MM.1S (cell line): ENCODE measurements at regions not wholly inside any gene's neighbourhood (a gene's known extent, or its start where the extent isn't known, plus 50 kb on each side); places are given as distances from the start of the nearest gene placed in this dataset.

Experiments
- DNase-seq: peaks from one replicate; pipeline ENCODE4 v3.0.0-alpha.2; 2015
- H2AFZ ChIP-seq: fragments of 300-600 bp; sonication (generic); 2 replicates; pipeline ENCODE4 v1.6.0; 2016; ENCODE audit warnings: antibody characterized with exemption, low read length
- H3F3A ChIP-seq: fragments of 300-600 bp; sonication (generic); 2 replicates; pipeline ENCODE4 v1.6.1; 2016; ENCODE audit warnings: mild to moderate bottlenecking, antibody characterized with exemption, low read length, moderate library complexity, mixed read lengths; ENCODE audit not compliant: insufficient read depth
- H3K27ac ChIP-seq: fragments of 300-600 bp; sonication (generic); 2 replicates; pipeline ENCODE4 v1.5.1; 2016; ENCODE audit warnings: mild to moderate bottlenecking, low read length
- H3K27me3 ChIP-seq: fragments of 300-600 bp; sonication (generic); replicated peaks from 2 replicates; pipeline ENCODE4 v1.6.0; 2016; ENCODE audit warnings: low read length; ENCODE audit not compliant: insufficient read depth
- H3K36me3 ChIP-seq: fragments of 300-600 bp; sonication (generic); replicated peaks from 2 replicates; pipeline ENCODE4 v1.6.1; 2016; ENCODE audit warnings: mild to moderate bottlenecking, low read length, mixed read lengths; ENCODE audit not compliant: insufficient read depth
- H3K4me1 ChIP-seq: fragments of 300-600 bp; sonication (generic); 2 replicates; pipeline ENCODE4 v1.6.1; 2016; ENCODE audit warnings: low read length, mixed read lengths
- H3K4me2 ChIP-seq: fragments of 300-600 bp; sonication (generic); 2 replicates; pipeline ENCODE4 v1.6.0; 2016; ENCODE audit warnings: low read depth, low read length
- H3K4me3 ChIP-seq: fragments of 300-600 bp; sonication (generic); 2 replicates; pipeline ENCODE4 v1.5.1; 2016; ENCODE audit warnings: low read length, mixed read lengths
- H3K79me2 ChIP-seq: fragments of 300-600 bp; sonication (generic); 2 replicates; pipeline ENCODE4 v1.6.1; 2016; ENCODE audit warnings: mixed run types, low read length, mixed read lengths
- H3K9ac ChIP-seq: fragments of 300-600 bp; sonication (generic); 2 replicates; pipeline ENCODE4 v1.6.1; 2016; ENCODE audit warnings: low read length, mixed read lengths
- H3K9me2 ChIP-seq: fragments of 300-600 bp; sonication (generic); replicated peaks from 2 replicates; pipeline ENCODE4 v1.6.1; 2016; ENCODE audit warnings: mild to moderate bottlenecking, low read length, mixed read lengths; ENCODE audit not compliant: insufficient read depth
- H3K9me3 ChIP-seq: fragments of 300-600 bp; sonication (generic); replicated peaks from 2 replicates; pipeline ENCODE4 v1.6.1; 2016; ENCODE audit warnings: mild to moderate bottlenecking, low read length, mixed read lengths; ENCODE audit not compliant: insufficient read depth
- H4K20me1 ChIP-seq: fragments of 300-600 bp; sonication (generic); 2 replicates; pipeline ENCODE4 v1.6.1; 2016; ENCODE audit warnings: mild to moderate bottlenecking, low read length, moderate library complexity, mixed read lengths; ENCODE audit not compliant: insufficient read depth
- CTCF ChIP-seq: fragments of 300-600 bp; sonication (generic); IDR thresholded peaks from 2 replicates; pipeline ENCODE4 v1.5.1; 2016; ENCODE audit warnings: antibody characterized with exemption, low read length, mixed read lengths
- EZH2 ChIP-seq: fragments of 300-600 bp; sonication (generic); optimal IDR thresholded peaks from 2 replicates; pipeline ENCODE3; 2017; ENCODE audit warnings: low read depth, mild to moderate bottlenecking, antibody characterized with exemption, low read length, mixed read lengths
- EZH2phosphoT487 ChIP-seq: fragments of 300-600 bp; sonication (generic); IDR thresholded peaks from 2 replicates; pipeline ENCODE4 v1.6.1; 2018; ENCODE audit warnings: antibody characterized with exemption, low read length

- Histone ChIP-seq H3F3A (no peaks in the 10 kb centered on the region), H3K9me2 (no peaks in the 10 kb centered on the region), H3K79me2 (no peaks in the 10 kb centered on the region), H3K4me1 (no peaks in the 10 kb centered on the region), H3K9me3 (no peaks in the 10 kb centered on the region), H3K4me3 (no peak overlapping the region), H3K27me3 (peaks cover 100% of the 10 kb centered on the region), H3K4me2 (no peak overlapping the region), H4K20me1 (no peaks in the 10 kb centered on the region), H3K36me3 (no peaks in the 10 kb centered on the region), H3K9ac (no peak overlapping the region), H3K27ac (no peak overlapping the region), H2AFZ (no peak overlapping the region)
- no peak for DNase-seq
- TF ChIP-seq EZH2 (no peak), CTCF (no peak), EZH2phosphoT487 (no peak)
Measured at GRCh38 chr17:79545251-79546005, 65.4 kb downstream of the RBFOX3 start.

DNA sequence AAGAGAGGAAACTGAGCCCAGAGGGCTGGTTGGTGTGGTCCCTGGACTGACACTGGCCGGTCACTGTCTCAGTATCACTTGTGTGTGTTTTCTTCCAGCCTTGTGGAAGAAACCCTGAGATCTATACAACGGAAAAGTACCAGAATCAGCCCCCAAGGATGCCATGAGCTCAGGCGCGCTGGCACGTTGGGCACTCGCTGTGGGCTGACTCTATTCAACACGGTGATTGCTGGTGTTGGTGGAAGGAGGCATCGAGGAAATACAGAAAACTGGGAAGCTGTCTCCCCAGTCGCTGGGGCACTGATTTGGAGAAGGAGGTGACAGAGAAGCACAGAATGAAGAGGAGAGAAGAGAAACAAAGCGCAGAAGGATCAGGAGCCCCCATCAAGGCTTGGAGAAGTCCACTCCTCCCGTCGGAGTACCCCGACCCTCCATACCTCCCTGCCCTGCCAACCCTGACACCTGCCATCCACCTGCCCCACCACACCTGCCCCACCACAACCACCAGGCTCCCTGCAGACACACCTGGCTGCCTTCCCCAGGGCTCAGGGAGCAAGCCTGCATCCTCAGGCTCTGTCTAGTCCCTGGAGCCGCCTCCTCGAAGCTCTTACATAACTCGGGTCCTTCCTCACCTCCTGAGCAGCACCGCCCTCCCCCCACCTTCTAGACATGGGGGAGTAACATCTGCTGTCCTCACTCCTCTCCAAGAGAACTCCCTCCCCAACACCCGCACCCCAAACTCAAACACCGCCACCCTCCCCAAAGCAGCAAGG lies 66.5 kb downstream of the RBFOX3 start:
- Histone ChIP-seq H3K27ac (no peak overlapping the region), H3K4me2 (no peak overlapping the region), H3K9ac (no peak overlapping the region), H3K27me3 (peaks cover 100% of the 10 kb centered on the region), H3K79me2 (no peaks in the 10 kb centered on the region), H3F3A (no peaks in the 10 kb centered on the region), H3K4me3 (no peak overlapping the region), H3K4me1 (no peaks in the 10 kb centered on the region), H4K20me1 (no peaks in the 10 kb centered on the region), H3K36me3 (no peaks in the 10 kb centered on the region), H2AFZ (no peak overlapping the region), H3K9me3 (no peaks in the 10 kb centered on the region), H3K9me2 (no peaks in the 10 kb centered on the region)
- DNase-seq: no peak
- TF ChIP-seq EZH2 (no peak), EZH2phosphoT487 (no peak), CTCF (no peak)

- no peak for DNase-seq
- Histone ChIP-seq H2AFZ (no peak overlapping the region), H3K4me3 (no peak overlapping the region)
Measured at GRCh38 chr17:79543531-79543930, 67.3 kb downstream of the RBFOX3 start.

More at GRCh38 chr17:79543531-79543930, 67.3 kb downstream of the RBFOX3 start:
- Histone ChIP-seq H3K4me2 (no peak overlapping the region), H4K20me1 (no peaks in the 10 kb centered on the region), H3K79me2 (no peaks in the 10 kb centered on the region), H3K36me3 (no peaks in the 10 kb centered on the region), H3K9me2 (no peaks in the 10 kb centered on the region), H3K27me3 (peaks cover 100% of the 10 kb centered on the region), H3F3A (no peaks in the 10 kb centered on the region), H3K9me3 (no peaks in the 10 kb centered on the region), H3K27ac (no peak overlapping the region), H3K9ac (no peak overlapping the region), H3K4me1 (no peaks in the 10 kb centered on the region)
- no peak for TF ChIP-seq CTCF
- no peak for TF ChIP-seq EZH2
- no peak for TF ChIP-seq EZH2phosphoT487
